HL-60 (cell line): ENCODE measurements at regions not wholly inside any gene's neighbourhood (a gene's known extent, or its start where the extent isn't known, plus 50 kb on each side); places are given as distances from the start of the nearest gene placed in this dataset.

ENCODE experiments used
- DNase-seq, 2 experiments: peaks; one replicate each; pipeline ENCODE4 v3.0.0-alpha.2; 2010 to 2020; ENCODE audit warnings: low read depth in 1 of 2, low spot score in 1 of 2
- H3K27ac ChIP-seq: fragments of 250-450 bp; sonication (Bioruptor Pico); replicated peaks from 2 replicates; pipeline ENCODE4 v1.5.1; 2020; ENCODE audit warnings: mild to moderate bottlenecking, moderate library complexity
- H3K27me3 ChIP-seq: fragments of 250-450 bp; sonication (Bioruptor Pico); 2 replicates; pipeline ENCODE4 v1.5.1; 2021; ENCODE audit warnings: mild to moderate bottlenecking, moderate library complexity; ENCODE audit not compliant: insufficient read depth, poor library complexity, severe bottlenecking
- H3K4me3 ChIP-seq: replicated peaks from 2 replicates; pipeline ENCODE4 v1.5.1; 2011; ENCODE audit warnings: mild to moderate bottlenecking, control low read depth, low read length; ENCODE audit not compliant: insufficient read depth
- CTCF ChIP-seq: IDR thresholded peaks from one replicate; pipeline ENCODE4 v1.5.1; 2011; ENCODE audit warnings: low read length, control low read depth, inconsistent platforms; ENCODE audit not compliant: insufficient read depth
- GABPA ChIP-seq: IDR thresholded peaks from 2 replicates; pipeline ENCODE4 v1.6.1; 2012; ENCODE audit warnings: low read depth
- POLR2AphosphoS5 ChIP-seq: IDR thresholded peaks from 2 replicates; pipeline ENCODE4 v1.6.1; 2012; ENCODE audit warnings: low read depth
- SPI1 ChIP-seq: IDR thresholded peaks from 2 replicates; pipeline ENCODE4 v1.6.1; 2012; ENCODE audit warnings: low read depth, mild to moderate bottlenecking, borderline replicate concordance
- TF ChIP-seq, protein P1 (sequence below): IDR thresholded peaks from 2 replicates; pipeline ENCODE4 v1.6.1; 2012; ENCODE audit warnings: low read depth; ENCODE audit not compliant: insufficient replicate concordance

- no peaks in the 10 kb centered on the region for H3K27me3 ChIP-seq
- no peak overlapping the region for H3K27ac ChIP-seq
- H3K4me3 ChIP-seq, result no peak overlapping the region
- TF ChIP-seq SPI1 (no peak), CTCF (no peak), GABPA (no peak), POLR2AphosphoS5 (no peak)
- TF ChIP-seq, protein P1, sequence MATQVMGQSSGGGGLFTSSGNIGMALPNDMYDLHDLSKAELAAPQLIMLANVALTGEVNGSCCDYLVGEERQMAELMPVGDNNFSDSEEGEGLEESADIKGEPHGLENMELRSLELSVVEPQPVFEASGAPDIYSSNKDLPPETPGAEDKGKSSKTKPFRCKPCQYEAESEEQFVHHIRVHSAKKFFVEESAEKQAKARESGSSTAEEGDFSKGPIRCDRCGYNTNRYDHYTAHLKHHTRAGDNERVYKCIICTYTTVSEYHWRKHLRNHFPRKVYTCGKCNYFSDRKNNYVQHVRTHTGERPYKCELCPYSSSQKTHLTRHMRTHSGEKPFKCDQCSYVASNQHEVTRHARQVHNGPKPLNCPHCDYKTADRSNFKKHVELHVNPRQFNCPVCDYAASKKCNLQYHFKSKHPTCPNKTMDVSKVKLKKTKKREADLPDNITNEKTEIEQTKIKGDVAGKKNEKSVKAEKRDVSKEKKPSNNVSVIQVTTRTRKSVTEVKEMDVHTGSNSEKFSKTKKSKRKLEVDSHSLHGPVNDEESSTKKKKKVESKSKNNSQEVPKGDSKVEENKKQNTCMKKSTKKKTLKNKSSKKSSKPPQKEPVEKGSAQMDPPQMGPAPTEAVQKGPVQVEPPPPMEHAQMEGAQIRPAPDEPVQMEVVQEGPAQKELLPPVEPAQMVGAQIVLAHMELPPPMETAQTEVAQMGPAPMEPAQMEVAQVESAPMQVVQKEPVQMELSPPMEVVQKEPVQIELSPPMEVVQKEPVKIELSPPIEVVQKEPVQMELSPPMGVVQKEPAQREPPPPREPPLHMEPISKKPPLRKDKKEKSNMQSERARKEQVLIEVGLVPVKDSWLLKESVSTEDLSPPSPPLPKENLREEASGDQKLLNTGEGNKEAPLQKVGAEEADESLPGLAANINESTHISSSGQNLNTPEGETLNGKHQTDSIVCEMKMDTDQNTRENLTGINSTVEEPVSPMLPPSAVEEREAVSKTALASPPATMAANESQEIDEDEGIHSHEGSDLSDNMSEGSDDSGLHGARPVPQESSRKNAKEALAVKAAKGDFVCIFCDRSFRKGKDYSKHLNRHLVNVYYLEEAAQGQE, result no peak
- no peak for DNase-seq
These were observed 62.3 kb upstream of the SNX9 start for GRCh38 chr6:157760589-157761330.

DNA sequence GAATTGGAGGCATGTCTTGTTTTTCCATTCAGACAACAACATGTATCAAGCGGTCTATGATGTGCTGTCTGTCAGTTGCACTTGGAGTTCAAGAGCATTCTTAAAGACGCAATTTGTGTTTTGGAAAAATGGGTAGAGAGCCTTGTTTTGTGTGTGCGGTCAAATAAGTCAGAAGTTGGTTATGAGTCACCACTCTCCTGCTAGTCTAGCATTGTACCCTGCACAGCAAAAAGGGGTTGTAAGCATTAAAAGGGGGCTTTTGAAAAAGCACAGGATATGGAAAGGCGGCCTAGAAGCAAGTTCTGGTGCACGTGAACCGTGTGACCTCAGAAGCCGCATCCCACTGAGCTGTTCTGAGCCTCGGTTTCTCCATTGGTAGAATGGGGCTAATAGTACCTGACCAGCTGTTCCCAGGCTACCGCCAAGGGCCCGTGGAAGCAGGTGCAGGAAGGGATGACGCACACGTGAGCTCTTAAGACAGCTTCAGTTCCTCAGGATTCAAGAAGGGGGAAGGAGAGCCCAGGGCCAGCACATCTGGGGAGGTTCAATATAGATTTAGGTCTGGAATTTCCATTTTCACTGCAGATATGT, 61.6 kb upstream of the SNX9 start:
- Histone ChIP-seq H3K27me3 (no peaks in the 10 kb centered on the region), H3K4me3 (no peak overlapping the region), H3K27ac (no peak overlapping the region)
- DNase-seq, result no peak
- no peak for TF ChIP-seq SPI1
- TF ChIP-seq, protein P1, result no peak
- no peak for TF ChIP-seq CTCF
- no peak for TF ChIP-seq GABPA

DNA sequence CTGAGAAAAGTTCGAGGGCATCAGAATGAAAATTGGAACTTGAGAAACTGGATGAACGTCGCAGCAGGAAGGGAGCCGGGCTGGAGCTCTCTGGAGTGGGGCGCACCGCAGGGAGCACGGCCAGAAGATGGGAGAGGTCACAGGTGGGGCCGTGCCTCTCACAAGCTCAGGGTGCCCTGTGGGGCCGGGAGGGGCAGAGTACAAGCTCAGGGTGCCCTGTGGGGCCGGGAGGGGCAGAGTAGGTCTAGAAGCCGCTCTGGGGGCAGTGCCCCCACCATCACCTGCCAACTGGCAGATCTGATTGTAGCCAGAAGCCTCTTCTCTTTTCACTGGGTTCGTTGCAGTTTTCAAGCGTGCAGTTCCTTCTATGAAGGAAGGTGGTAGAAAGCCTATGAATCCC, 61.1 kb upstream of the SNX9 start:
- no peak overlapping the region for H3K4me3 ChIP-seq
- no peak overlapping the region for H3K27ac ChIP-seq
- H3K27me3 ChIP-seq, result no peaks in the 10 kb centered on the region
- TF ChIP-seq GABPA (no peak), POLR2AphosphoS5 (no peak), CTCF (no peak), SPI1 (no peak)
- TF ChIP-seq, protein P1, result no peak
- no peak for DNase-seq
